ENCODE measurements at regions not wholly inside any gene's neighbourhood (a gene's known extent, or its start where the extent isn't known, plus 50 kb on each side); places are given as distances from the start of the nearest gene placed in this dataset.

- H3K4me3 ChIP-seq (replicated peaks; ENCODE audit: insufficient read depth, low read length): no peak overlapping the region
- DNase-seq (ENCODE audit: low read depth in 1 of 2, low spot score in 1 of 2): no peak
- no peak overlapping the region for H3K27ac ChIP-seq (replicated peaks)
- H3K27me3 ChIP-seq (ENCODE audit: insufficient read depth, poor library complexity, severe bottlenecking): peaks cover 21% of the 10 kb centered on the region
- TF ChIP-seq GABPA (IDR thresholded peaks at IDR 0.05; ENCODE audit: low read depth) (no peak), SPI1 (IDR thresholded peaks at IDR 0.05; ENCODE audit: borderline replicate concordance, low read depth) (no peak), POLR2AphosphoS5 (IDR thresholded peaks at IDR 0.05; ENCODE audit: low read depth) (no peak), REST (IDR thresholded peaks at IDR 0.05; ENCODE audit: insufficient replicate concordance, low read depth) (no peak)
- TF ChIP-seq, protein P1, sequence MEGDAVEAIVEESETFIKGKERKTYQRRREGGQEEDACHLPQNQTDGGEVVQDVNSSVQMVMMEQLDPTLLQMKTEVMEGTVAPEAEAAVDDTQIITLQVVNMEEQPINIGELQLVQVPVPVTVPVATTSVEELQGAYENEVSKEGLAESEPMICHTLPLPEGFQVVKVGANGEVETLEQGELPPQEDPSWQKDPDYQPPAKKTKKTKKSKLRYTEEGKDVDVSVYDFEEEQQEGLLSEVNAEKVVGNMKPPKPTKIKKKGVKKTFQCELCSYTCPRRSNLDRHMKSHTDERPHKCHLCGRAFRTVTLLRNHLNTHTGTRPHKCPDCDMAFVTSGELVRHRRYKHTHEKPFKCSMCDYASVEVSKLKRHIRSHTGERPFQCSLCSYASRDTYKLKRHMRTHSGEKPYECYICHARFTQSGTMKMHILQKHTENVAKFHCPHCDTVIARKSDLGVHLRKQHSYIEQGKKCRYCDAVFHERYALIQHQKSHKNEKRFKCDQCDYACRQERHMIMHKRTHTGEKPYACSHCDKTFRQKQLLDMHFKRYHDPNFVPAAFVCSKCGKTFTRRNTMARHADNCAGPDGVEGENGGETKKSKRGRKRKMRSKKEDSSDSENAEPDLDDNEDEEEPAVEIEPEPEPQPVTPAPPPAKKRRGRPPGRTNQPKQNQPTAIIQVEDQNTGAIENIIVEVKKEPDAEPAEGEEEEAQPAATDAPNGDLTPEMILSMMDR (IDR thresholded peaks at IDR 0.05; ENCODE audit: insufficient read depth, low read length): no peak
Observed at GRCh38 chr12:113639474-113639873, 167.8 kb upstream of the LHX5 start.

DNA sequence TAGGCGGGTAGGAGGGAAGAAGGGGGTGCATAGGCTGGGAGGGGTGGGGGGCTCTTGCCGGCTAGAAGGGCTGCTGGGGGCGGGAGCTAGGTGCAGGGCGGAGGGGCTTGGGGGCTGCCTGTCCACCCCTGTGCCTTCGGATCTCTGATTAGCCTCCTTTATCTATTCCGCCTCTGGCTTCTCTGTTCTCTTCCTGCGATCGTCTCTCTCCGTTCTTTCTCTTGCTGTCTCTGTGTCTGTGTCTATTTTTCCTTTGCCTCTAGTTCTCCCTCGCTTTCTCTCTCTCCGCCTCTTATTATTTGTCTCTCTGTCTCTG is 166.7 kb upstream of the LHX5 start:
- Histone ChIP-seq H3K27ac (replicated peaks) (no peak overlapping the region), H3K27me3 (ENCODE audit: insufficient read depth, poor library complexity, severe bottlenecking) (peaks cover 21% of the 10 kb centered on the region), H3K4me3 (replicated peaks; ENCODE audit: insufficient read depth, low read length) (no peak overlapping the region)
- TF ChIP-seq SPI1 (IDR thresholded peaks at IDR 0.05; ENCODE audit: borderline replicate concordance, low read depth) (no peak), POLR2AphosphoS5 (IDR thresholded peaks at IDR 0.05; ENCODE audit: low read depth) (no peak), REST (IDR thresholded peaks at IDR 0.05; ENCODE audit: insufficient replicate concordance, low read depth) (no peak), GABPA (IDR thresholded peaks at IDR 0.05; ENCODE audit: low read depth) (no peak)
- TF ChIP-seq, protein P1 (IDR thresholded peaks at IDR 0.05; ENCODE audit: insufficient read depth, low read length): no peak
- DNase-seq (ENCODE audit: low read depth in 1 of 2, low spot score in 1 of 2): no peak

DNA sequence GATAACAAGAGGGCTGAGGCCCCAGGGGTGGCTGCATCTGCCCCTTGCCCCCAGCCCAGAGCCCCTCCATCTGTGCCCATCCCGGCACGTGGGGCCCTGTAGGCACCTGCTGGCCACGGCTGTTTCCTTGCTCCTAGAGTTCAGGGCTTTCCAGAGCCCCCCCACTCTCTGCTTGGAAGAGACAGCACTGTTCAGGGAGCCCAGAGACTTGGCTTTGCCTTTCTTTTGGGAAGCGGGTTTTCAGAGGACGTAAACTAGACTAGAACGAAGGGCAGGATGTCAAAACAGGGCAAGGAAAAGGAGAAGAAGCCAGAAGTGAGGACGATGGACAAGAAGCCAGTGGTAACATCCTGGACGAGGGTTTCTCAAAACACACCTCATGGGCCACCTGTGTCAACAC is 163.3 kb upstream of the LHX5 start:
- Histone ChIP-seq H3K27ac (replicated peaks) (no peak overlapping the region), H3K4me3 (replicated peaks; ENCODE audit: insufficient read depth, low read length) (no peak overlapping the region), H3K27me3 (ENCODE audit: insufficient read depth, poor library complexity, severe bottlenecking) (peaks cover 21% of the 10 kb centered on the region)
- TF ChIP-seq GABPA (IDR thresholded peaks at IDR 0.05; ENCODE audit: low read depth): no peak
- no peak for TF ChIP-seq POLR2AphosphoS5 (IDR thresholded peaks at IDR 0.05; ENCODE audit: low read depth)
- TF ChIP-seq REST (IDR thresholded peaks at IDR 0.05; ENCODE audit: insufficient replicate concordance, low read depth): no peak
- TF ChIP-seq SPI1 (IDR thresholded peaks at IDR 0.05; ENCODE audit: borderline replicate concordance, low read depth): no peak
- TF ChIP-seq, protein P1 (IDR thresholded peaks at IDR 0.05; ENCODE audit: insufficient read depth, low read length): no peak
- DNase-seq (ENCODE audit: low read depth in 1 of 2, low spot score in 1 of 2): no peak

All from HL-60 (cell line).